ENCODE measurements at regions not wholly inside any gene's neighbourhood (a gene's known extent, or its start where the extent isn't known, plus 50 kb on each side); places are given as distances from the start of the nearest gene placed in this dataset.
"Not testable (repeated sequence)": the region's sequence is repeated elsewhere in the genome, so short reads cannot be mapped to it uniquely, and the experiment has no call there.

- no peaks in the 10 kb centered on the region for H3K4me1 ChIP-seq
- no peak overlapping the region for H3K4me3 ChIP-seq
- no peaks in the 10 kb centered on the region for H3K36me3 ChIP-seq (replicated peaks)
- no peak for DNase-seq (ENCODE audit: low spot score in 2 of 2)
- H3K27me3 ChIP-seq (ENCODE audit: low read depth), result no peaks in the 10 kb centered on the region
- in situ Hi-C loops (cut with MboI; ENCODE audit: low sequenced_read_pairs), result no loop called here
- no peaks in the 10 kb centered on the region for H3K9me3 ChIP-seq
These were observed 90.1 kb upstream of the PRR23C start for GRCh38 chr3:139134678-139135372.

GRCh38 chr3:139135657-139136056, 91.0 kb upstream of the PRR23C start:
- DNase-seq (ENCODE audit: low spot score in 2 of 2), result no peak
- no peak overlapping the region for H3K4me3 ChIP-seq
- in situ Hi-C loops (cut with MboI; ENCODE audit: low sequenced_read_pairs), result no loop called here
- no peaks in the 10 kb centered on the region for H3K36me3 ChIP-seq (replicated peaks)
- H3K4me1 ChIP-seq, result no peaks in the 10 kb centered on the region
- no peaks in the 10 kb centered on the region for H3K9me3 ChIP-seq
- H3K27me3 ChIP-seq (ENCODE audit: low read depth), result no peaks in the 10 kb centered on the region

GRCh38 chr3:139136469-139137202, 91.9 kb upstream of the PRR23C start:
- H3K9me3 ChIP-seq, result no peaks in the 10 kb centered on the region
- no peaks in the 10 kb centered on the region for H3K27me3 ChIP-seq (ENCODE audit: low read depth)
- in situ Hi-C loops (cut with MboI; ENCODE audit: low sequenced_read_pairs), result no loop called here
- no peaks in the 10 kb centered on the region for H3K36me3 ChIP-seq (replicated peaks)
- H3K4me3 ChIP-seq, result no peak overlapping the region
- no peak for DNase-seq (ENCODE audit: low spot score in 2 of 2)
- H3K4me1 ChIP-seq, result no peaks in the 10 kb centered on the region

- no peaks in the 10 kb centered on the region for H3K27me3 ChIP-seq (ENCODE audit: low read depth)
- no peaks in the 10 kb centered on the region for H3K36me3 ChIP-seq (replicated peaks)
- no peaks in the 10 kb centered on the region for H3K9me3 ChIP-seq
- no peaks in the 10 kb centered on the region for H3K4me1 ChIP-seq
- in situ Hi-C loops (cut with MboI; ENCODE audit: low sequenced_read_pairs), result no loop called here
- no peak for DNase-seq (ENCODE audit: low spot score in 2 of 2)
- no peak overlapping the region for H3K4me3 ChIP-seq
These were observed 95.9 kb upstream of the PRR23C start for GRCh38 chr3:139140553-139140952.

- H3K9me3 ChIP-seq; H3K4me1 ChIP-seq; H3K27me3 ChIP-seq (ENCODE audit: low read depth); H3K36me3 ChIP-seq (replicated peaks); DNase-seq (ENCODE audit: low spot score in 2 of 2); in situ Hi-C loops (cut with MboI; ENCODE audit: low sequenced_read_pairs); H3K4me3 ChIP-seq: not testable (repeated sequence)
These were observed 101.3 kb upstream of the PRR23C start for GRCh38 chr3:139145980-139146379.

GRCh38 chr3:139151530-139151929, 106.8 kb upstream of the PRR23C start:
- Histone ChIP-seq H3K4me3 (no peak overlapping the region), H3K36me3 (replicated peaks) (no peaks in the 10 kb centered on the region), H3K9me3 (no peaks in the 10 kb centered on the region), H3K27me3 (ENCODE audit: low read depth) (no peaks in the 10 kb centered on the region), H3K4me1 (no peaks in the 10 kb centered on the region)
- DNase-seq (ENCODE audit: low spot score in 2 of 2), result no peak
- in situ Hi-C loops (cut with MboI; ENCODE audit: low sequenced_read_pairs), result no loop called here

- H3K4me3 ChIP-seq; H3K9me3 ChIP-seq; H3K36me3 ChIP-seq (replicated peaks); in situ Hi-C loops (cut with MboI; ENCODE audit: low sequenced_read_pairs); H3K27me3 ChIP-seq (ENCODE audit: low read depth); DNase-seq (ENCODE audit: low spot score in 2 of 2); H3K4me1 ChIP-seq: not testable (repeated sequence)
These were observed 108.7 kb upstream of the PRR23C start for GRCh38 chr3:139153434-139153833.

GRCh38 chr3:139157161-139157932, 112.7 kb upstream of the PRR23C start:
- no peak overlapping the region for H3K4me3 ChIP-seq
- H3K4me1 ChIP-seq, result no peaks in the 10 kb centered on the region
- no peaks in the 10 kb centered on the region for H3K36me3 ChIP-seq (replicated peaks)
- no peak for DNase-seq (ENCODE audit: low spot score in 2 of 2)
- H3K27me3 ChIP-seq (ENCODE audit: low read depth), result no peaks in the 10 kb centered on the region
- H3K9me3 ChIP-seq, result no peaks in the 10 kb centered on the region
- in situ Hi-C loops (cut with MboI; ENCODE audit: low sequenced_read_pairs), result no loop called here

- no peaks in the 10 kb centered on the region for H3K4me1 ChIP-seq
- in situ Hi-C loops (cut with MboI; ENCODE audit: low sequenced_read_pairs), result no loop called here
- H3K9me3 ChIP-seq, result no peaks in the 10 kb centered on the region
- H3K36me3 ChIP-seq (replicated peaks), result no peaks in the 10 kb centered on the region
- DNase-seq (ENCODE audit: low spot score in 2 of 2), result no peak
- no peak overlapping the region for H3K4me3 ChIP-seq
- no peaks in the 10 kb centered on the region for H3K27me3 ChIP-seq (ENCODE audit: low read depth)
These were observed 114.7 kb upstream of the PRR23C start for GRCh38 chr3:139159356-139159755.

- H3K36me3 ChIP-seq (replicated peaks), result no peaks in the 10 kb centered on the region
- in situ Hi-C loops (cut with MboI; ENCODE audit: low sequenced_read_pairs), result no loop called here
- peaks cover 4% of the 10 kb centered on the region; the same call in 1 of the 2 replicates for H3K27me3 ChIP-seq (ENCODE audit: low read depth)
- no peak for DNase-seq (ENCODE audit: low spot score in 2 of 2)
- no peaks in the 10 kb centered on the region for H3K9me3 ChIP-seq
- H3K4me3 ChIP-seq, result no peak overlapping the region
- no peaks in the 10 kb centered on the region for H3K4me1 ChIP-seq
These were observed 128.8 kb upstream of the PRR23C start for GRCh38 chr3:139173372-139174108.

GRCh38 chr3:139180489-139180888, 135.8 kb upstream of the PRR23C start:
- Histone ChIP-seq H3K27me3 (ENCODE audit: low read depth) (peaks cover 4% of the 10 kb centered on the region; the same call in 1 of the 2 replicates), H3K36me3 (replicated peaks) (no peaks in the 10 kb centered on the region), H3K4me1 (no peaks in the 10 kb centered on the region), H3K4me3 (no peak overlapping the region), H3K9me3 (no peaks in the 10 kb centered on the region)
- in situ Hi-C loops (cut with MboI; ENCODE audit: low sequenced_read_pairs), result no loop called here
- no peak for DNase-seq (ENCODE audit: low spot score in 2 of 2)

- no peaks in the 10 kb centered on the region for H3K4me1 ChIP-seq
- no peak for DNase-seq (ENCODE audit: low spot score in 2 of 2)
- H3K36me3 ChIP-seq (replicated peaks), result no peaks in the 10 kb centered on the region
- no peaks in the 10 kb centered on the region for H3K9me3 ChIP-seq
- no peak overlapping the region for H3K4me3 ChIP-seq
- no peaks in the 10 kb centered on the region for H3K27me3 ChIP-seq (ENCODE audit: low read depth)
- in situ Hi-C loops (cut with MboI; ENCODE audit: low sequenced_read_pairs), result no loop called here
These were observed 137.5 kb upstream of the PRR23C start for GRCh38 chr3:139182143-139182542.

GRCh38 chr3:139182598-139182997, 137.9 kb upstream of the PRR23C start:
- Histone ChIP-seq H3K4me1 (no peaks in the 10 kb centered on the region), H3K9me3 (no peaks in the 10 kb centered on the region), H3K27me3 (ENCODE audit: low read depth) (no peaks in the 10 kb centered on the region), H3K4me3 (no peak overlapping the region), H3K36me3 (replicated peaks) (no peaks in the 10 kb centered on the region)
- DNase-seq (ENCODE audit: low spot score in 2 of 2), result no peak
- in situ Hi-C loops (cut with MboI; ENCODE audit: low sequenced_read_pairs), result no loop called here
